Stimulated activated CD4-positive, alpha-beta T cell treated with anti-CD3 and anti-CD28 coated beads, Interleukin-4, amount 100 ng/mL, for 48 hours (primary cell): ENCODE measurements at regions not wholly inside any gene's neighbourhood (a gene's known extent, or its start where the extent isn't known, plus 50 kb on each side); places are given as distances from the start of the nearest gene placed in this dataset.

Experiments used
- DNase-seq, 2 donors: peaks; one replicate each; pipeline ENCODE4 v3.0.0-alpha.2; 2020; ENCODE audit warnings: low read depth in 2 of 2

- DNase-seq: no peak
Observed at GRCh38 chr10:15462253-15462897, 91.3 kb upstream of the FAM171A1 start.

DNA sequence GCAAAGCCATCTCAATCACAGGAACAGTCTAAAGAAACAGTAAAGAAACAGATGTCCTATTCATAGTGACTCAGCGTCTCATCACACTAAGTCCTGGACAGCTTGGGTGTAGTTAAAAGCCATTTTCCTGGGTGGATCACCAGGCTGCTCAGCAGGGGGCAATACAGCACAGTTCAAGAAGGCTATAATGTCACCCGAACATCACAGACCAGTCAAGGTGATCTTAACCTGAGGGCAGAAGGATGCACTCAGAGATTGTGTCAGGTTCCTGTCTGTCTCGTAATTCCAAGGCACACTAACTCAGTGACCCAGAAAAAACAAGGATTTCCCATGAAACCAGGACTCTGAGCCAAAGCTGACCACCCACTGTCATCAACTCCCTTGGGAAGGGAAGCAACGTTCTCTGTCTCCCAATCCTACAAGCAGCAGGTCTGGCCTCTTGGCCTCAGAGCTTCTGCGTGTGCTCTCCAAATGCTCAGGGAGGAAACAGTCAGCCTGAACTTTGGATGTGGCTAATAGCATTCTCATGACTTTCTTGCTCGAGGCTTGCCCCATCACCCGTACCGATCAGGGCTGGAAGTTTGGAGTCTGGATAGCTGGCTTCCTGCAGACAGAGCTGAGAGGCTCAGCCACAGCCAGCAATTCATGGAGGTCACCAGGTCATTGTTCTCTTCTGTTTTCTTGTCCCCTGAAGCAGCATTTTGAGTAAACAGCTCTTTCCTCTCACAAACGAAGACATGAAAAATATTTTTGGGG is 90.4 kb upstream of the FAM171A1 start:
- DNase-seq: no peak

DNA sequence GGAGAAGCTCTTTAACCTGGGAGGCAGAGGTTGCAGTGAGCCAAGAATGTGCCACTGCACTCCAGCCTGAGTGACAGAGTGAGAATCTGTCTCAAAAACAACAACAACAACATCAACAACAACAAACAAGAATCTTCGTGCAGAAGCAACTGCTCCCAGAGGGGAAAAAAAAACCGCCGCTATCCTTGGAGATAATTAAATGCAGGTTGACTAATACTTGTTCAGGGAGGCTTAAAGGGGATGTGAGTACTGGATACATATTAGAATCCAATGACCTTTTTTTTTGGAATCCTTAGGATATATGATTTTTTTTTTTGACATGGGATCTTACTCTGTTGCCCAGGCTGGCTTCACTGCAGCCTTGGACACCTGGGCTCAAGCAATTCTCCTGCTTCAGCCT is 89.6 kb upstream of the FAM171A1 start:
- no peak for DNase-seq

GRCh38 chr10:15459218-15459617 is 88.1 kb upstream of the FAM171A1 start:
- DNase-seq: no peak

DNA sequence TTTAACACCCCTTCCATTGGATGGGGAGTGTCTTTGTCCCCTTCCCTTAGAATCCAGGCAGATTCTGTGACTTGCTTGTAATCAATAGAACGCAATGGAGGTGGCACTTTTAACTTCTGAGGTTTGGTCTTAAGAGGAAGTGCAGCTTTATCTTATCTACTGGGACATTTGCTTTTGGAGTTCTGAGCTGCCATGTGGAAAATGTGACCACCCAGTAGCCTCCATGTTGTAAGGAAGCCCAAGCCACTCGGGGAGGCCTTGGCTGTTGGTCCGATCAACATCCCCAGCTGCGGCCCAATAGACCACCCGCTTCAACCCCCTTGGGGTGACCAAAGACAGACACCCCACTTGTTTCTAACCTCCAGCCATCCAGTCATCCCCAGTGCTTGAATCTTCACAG is 86.3 kb upstream of the FAM171A1 start:
- no peak for DNase-seq

DNA sequence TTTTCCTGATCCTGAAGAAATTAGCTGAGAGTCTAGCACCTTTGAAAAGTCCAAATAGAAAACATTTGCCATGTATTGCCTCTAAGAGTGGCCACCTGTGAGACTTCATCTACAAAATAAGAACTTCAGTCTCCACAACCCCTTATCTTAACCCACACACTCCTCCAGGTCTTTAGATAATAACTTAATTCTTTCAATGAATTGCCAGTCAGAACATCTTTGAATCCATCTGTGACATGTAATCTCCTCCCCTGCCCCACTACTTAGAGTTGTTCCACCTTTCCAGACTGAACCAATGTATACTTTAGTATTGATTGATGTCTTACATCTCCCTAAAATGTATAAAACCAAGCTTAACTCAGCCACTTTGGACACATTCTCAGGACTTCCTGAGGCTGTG is 84.4 kb upstream of the FAM171A1 start:
- DNase-seq: no peak

DNA sequence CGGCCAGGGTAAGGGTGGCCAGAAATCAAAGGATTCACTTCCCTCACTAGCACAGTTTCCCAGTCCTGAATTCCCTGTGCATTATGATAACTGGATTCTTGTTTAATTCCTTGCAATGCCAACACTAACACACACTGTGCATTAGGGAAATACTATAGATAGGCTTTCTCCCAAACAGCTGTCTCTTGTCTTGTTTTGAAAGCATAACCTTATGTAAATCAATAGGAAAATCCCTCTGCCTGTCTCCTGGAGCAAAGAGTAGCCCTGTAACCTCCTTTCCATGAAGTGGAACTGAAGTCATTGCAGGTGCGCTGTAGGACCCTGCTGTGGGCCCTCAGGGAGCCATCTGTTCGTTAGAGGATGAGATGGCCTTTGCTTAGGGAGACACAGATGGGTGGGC is 82.8 kb upstream of the FAM171A1 start:
- DNase-seq: no peak

DNA sequence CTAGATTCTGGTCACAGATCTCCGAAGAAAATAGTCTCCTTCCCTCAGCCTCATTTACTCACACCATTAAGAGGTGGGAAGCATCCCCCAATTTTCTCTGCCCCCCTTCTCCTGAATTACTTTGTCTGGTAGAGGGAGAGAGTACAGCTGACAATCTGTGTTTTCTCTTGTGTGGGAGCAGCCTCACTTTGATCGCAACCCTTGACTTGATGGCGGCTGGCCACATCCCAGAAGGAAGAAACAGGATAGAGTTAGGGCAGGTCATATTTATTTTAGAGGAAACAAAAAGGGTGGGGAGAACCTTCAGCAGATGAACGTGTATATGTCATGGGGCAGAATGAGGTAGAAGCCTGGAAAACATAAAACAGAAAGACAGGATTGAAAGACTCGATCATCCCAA is 82.4 kb upstream of the FAM171A1 start:
- DNase-seq: no peak

- no peak for DNase-seq
Observed at GRCh38 chr10:15452545-15452944, 81.5 kb upstream of the FAM171A1 start.

DNA sequence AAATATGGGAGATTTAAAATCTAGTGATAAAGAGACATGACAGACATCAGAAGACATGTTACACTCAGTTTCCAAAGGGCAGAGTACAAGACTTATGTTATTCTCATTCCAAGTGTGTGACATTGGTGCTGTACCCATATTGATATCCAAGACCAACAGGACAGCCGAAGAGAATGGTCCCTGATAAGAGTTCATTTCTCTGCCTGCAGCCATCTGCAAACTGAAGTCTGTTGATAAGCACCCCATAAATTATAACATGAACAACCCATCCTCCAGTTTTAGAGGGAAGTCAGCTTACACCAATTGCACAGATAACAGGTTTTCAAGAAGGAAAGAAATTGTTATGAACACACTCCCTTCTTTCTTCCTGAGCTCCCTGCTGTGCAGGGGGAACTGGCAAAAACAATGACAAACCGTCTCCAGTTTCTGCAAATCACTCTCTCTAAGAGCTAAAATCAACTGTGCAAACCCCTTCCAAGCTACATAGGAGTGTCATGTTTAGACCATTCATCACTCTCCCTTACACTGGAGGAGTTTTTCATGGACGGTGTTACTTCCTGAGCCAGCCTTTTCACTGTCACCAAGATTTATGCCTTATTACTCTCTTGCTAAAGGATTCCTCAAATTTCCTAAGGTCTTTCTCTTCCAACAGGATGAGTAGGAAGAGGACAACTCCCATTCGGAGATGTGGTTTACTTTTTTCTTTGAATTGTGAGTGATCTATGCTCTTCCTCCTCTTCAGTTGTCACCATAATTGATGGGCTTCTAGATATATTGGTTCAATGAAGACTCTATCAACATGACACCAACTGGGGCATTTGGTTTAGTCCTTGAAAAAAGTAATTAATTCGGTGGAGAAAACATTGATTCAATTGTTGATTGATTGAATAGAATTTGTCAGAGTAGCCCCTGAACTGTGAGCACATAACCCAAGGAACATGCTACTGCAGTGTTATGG is 80.3 kb upstream of the FAM171A1 start:
- no peak for DNase-seq

- no peak for DNase-seq
Observed at GRCh38 chr10:15448598-15448997, 77.5 kb upstream of the FAM171A1 start.

DNA sequence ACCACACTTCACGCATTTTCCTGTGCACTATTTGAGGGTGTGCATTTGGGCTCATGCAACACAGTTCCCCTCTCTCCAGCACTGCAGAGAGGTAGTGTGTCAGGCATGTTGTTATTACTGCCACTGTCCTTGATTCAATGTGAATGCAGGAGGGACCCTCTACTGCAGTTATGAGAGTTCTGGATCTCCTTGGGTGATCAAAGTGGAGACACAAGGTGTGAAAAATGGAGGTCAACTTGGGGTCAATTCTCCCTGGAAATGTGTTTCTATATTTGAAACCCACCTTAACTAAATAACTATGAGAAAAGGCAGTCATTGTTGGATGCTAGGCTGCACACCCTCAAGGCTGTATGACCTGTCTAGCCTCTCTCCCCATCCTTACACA is 73.9 kb upstream of the FAM171A1 start:
- DNase-seq: no peak

- no peak for DNase-seq
Observed at GRCh38 chr10:15444105-15445005, 73.3 kb upstream of the FAM171A1 start.

GRCh38 chr10:15442056-15442455 is 71.0 kb upstream of the FAM171A1 start:
- no peak for DNase-seq

DNA sequence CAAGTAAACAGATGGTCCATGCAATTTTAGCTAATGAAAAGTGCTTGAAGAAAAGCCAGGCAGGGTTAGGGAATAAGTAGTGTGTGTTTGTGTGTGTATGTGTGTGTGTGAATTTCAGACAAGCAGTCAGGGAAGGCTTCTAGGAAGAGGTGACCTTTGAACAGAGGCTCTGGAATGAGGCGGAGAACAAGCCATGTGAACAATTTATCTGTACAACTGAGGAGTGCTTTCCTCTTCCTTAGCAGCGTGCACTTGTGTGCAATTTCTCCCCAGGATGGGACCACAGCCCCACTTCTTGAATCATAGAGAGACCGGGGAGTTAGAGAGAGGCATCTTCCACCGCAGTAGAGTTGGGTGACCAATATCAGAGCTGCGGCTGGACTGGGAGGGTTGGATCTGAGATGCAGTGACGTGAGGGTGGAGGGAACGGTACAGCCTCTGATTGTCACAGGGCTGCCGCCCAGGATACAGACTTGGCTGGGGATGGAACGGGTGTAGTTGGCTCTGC is 69.2 kb upstream of the FAM171A1 start:
- DNase-seq: no peak

DNA sequence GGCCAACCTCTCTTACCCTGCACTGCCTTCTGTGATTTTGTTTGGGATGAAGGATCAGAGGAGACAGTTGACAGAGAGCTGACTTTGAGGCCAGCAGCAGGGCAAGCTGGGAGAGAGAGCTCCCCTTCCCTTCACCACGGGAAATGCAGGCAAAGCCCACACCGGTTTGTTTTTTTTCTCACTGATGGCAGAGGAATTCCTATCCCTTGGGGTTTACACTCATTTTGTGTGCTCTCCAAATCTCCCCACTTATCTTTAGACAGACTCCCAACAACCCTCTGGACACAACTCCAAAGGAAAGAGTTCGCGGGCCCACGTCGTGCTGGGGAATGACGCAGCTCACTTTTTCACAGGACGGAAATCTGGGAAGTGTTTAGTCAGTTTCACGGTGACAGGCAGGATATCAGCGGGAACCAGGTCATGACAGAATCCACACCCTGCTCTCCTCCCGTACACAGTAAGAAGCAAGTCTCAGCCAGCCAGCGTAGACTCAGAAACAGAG is 68.3 kb upstream of the FAM171A1 start:
- no peak for DNase-seq

- DNase-seq: no peak
Observed at GRCh38 chr10:15436696-15437095, 65.6 kb upstream of the FAM171A1 start.

DNA sequence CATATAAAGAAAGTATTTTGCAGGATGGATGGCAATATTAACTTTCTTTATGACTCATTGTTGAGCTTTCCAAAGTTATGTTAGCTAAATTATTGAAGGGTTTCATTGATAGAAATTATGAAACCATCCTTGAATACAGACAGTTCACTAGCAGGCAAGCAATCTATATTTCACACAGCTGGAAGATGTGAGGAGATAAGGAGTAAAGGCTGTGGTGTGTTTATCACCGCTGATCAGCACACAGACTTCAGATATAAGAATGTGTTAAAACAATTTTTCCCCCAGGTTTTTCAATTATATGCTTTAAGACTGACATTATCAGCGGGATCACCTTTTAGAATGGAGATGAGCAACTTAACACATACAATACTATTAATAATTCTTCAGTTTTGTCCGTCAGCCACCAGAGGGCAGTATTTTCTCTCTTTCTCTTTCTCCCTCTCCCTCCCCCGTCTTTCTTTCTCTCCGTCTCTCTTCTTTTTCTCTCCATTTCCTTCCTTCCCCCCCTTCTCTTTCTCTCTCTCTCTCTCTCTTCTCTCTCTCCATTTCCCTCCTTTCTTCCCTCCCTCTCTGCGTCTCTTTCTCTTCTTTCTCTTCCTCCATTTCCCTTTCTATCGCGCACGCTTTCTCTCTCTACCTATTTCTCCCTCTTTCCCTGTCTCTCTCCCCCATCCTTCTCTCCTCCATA is 62.9 kb upstream of the FAM171A1 start:
- peak in 1 of 2 donors; percentile 12 for DNase-seq

DNA sequence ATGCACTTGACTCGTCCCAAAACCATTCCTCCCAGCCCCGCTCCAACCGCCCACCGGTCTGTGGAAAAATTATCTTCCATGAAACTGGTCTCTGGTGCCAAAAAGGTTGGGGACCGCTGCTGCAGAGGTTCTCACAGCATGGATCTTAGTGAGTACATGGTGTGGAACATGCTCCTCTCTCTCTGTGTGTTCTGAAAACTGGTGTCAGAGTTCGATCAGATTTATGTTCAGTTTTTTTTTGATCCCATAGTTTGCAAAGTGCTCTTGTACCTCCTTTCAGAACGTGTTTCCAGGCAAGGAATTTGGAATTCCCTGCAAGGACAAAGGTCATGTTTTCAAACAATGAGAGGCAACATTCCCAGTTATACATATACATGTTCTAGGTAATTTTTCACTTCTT is 61.2 kb upstream of the FAM171A1 start:
- DNase-seq: no peak

- DNase-seq: no peak
Observed at GRCh38 chr10:15430969-15431771, 60.1 kb upstream of the FAM171A1 start.
